ENCODE measurements at regions not wholly inside any gene's neighbourhood (a gene's known extent, or its start where the extent isn't known, plus 50 kb on each side); places are given as distances from the start of the nearest gene placed in this dataset.

GRCh38 chr4:176507845-176508533 is 188.2 kb downstream of the SPCS3 start:
- Histone ChIP-seq H3K36me3 (no peaks in the 10 kb centered on the region), H3K4me3 (no peak overlapping the region), H3K4me1 (no peaks in the 10 kb centered on the region), H3K9me3 (no peaks in the 10 kb centered on the region), H3K27ac (no peak overlapping the region), H3K27me3 (no peaks in the 10 kb centered on the region)
- DNase-seq (no peak), ATAC-seq (no peak)
- intact Hi-C loops (cut with DNase I), result no loop called here
- 51% methylated on average over 7 of the region's 8 CpGs for WGBS (ENCODE audit: insufficient coverage, low coverage, low lambda C conversion rate, missing lambda C conversion rate)
- TF ChIP-seq POLR2A (IDR thresholded peaks at IDR 0.05) (no peak), CTCF (IDR thresholded peaks at IDR 0.05) (no peak)

GRCh38 chr4:176508780-176509331 is 189.1 kb downstream of the SPCS3 start:
- H3K4me3 ChIP-seq, result no peak overlapping the region
- no peaks in the 10 kb centered on the region for H3K9me3 ChIP-seq
- no peaks in the 10 kb centered on the region for H3K4me1 ChIP-seq
- intact Hi-C loops (cut with DNase I), result no loop called here
- no peaks in the 10 kb centered on the region for H3K27me3 ChIP-seq
- TF ChIP-seq POLR2A (IDR thresholded peaks at IDR 0.05) (no peak), CTCF (IDR thresholded peaks at IDR 0.05) (no peak)
- 27% methylated on average over 4 of the region's 4 CpGs for WGBS (ENCODE audit: insufficient coverage, low coverage, low lambda C conversion rate, missing lambda C conversion rate)
- no peak overlapping the region for H3K27ac ChIP-seq
- DNase-seq (no peak), ATAC-seq (no peak)
- H3K36me3 ChIP-seq, result no peaks in the 10 kb centered on the region

- TF ChIP-seq CTCF (IDR thresholded peaks at IDR 0.05) (no peak), POLR2A (IDR thresholded peaks at IDR 0.05) (no peak)
- no peaks in the 10 kb centered on the region for H3K27me3 ChIP-seq
- H3K27ac ChIP-seq, result no peak overlapping the region
- H3K36me3 ChIP-seq, result no peaks in the 10 kb centered on the region
- no peak for ATAC-seq
- WGBS (ENCODE audit: insufficient coverage, low coverage, low lambda C conversion rate, missing lambda C conversion rate), result 47% methylated on average over 2 of the region's 2 CpGs
- DNase-seq, result no peak
- no peak overlapping the region for H3K4me3 ChIP-seq
- intact Hi-C loops (cut with DNase I), result no loop called here
- H3K9me3 ChIP-seq, result no peaks in the 10 kb centered on the region
- no peaks in the 10 kb centered on the region for H3K4me1 ChIP-seq
Measured at GRCh38 chr4:176525576-176525975, 205.8 kb downstream of the SPCS3 start.

GRCh38 chr4:176526704-176527103 is 206.9 kb downstream of the SPCS3 start:
- no peaks in the 10 kb centered on the region for H3K4me1 ChIP-seq
- H3K36me3 ChIP-seq, result no peaks in the 10 kb centered on the region
- TF ChIP-seq POLR2A (IDR thresholded peaks at IDR 0.05) (no peak), CTCF (IDR thresholded peaks at IDR 0.05) (no peak)
- H3K27me3 ChIP-seq, result no peaks in the 10 kb centered on the region
- WGBS (ENCODE audit: insufficient coverage, low coverage, low lambda C conversion rate, missing lambda C conversion rate), result 29% methylated on average over 5 of the region's 5 CpGs
- H3K27ac ChIP-seq, result no peak overlapping the region
- intact Hi-C loops (cut with DNase I), result no loop called here
- ATAC-seq (no peak), DNase-seq (no peak)
- H3K4me3 ChIP-seq, result no peak overlapping the region
- H3K9me3 ChIP-seq, result no peaks in the 10 kb centered on the region
